Upper lobe of left lung (tissue), 6 donors: ENCODE measurements at regions not wholly inside any gene's neighbourhood (a gene's known extent, or its start where the extent isn't known, plus 50 kb on each side); places are given as distances from the start of the nearest gene placed in this dataset.

Experiments
- ATAC-seq, 2 donors: fragments of 200-7000 bp; cut with Tn5 transposase; one replicate each; pipeline ENCODE4 v1.9.1; 2022; ENCODE audit warnings: mild to moderate bottlenecking in 2 of 2, moderate library complexity in 2 of 2; ENCODE audit not compliant: low FRiP score in 2 of 2
- DNase-seq, 2 donors: peaks; one replicate each; pipeline ENCODE4 v3.0.0-alpha.2; 2019 to 2020
- H3K27ac ChIP-seq, 4 donors: fragments of 200-600 bp; sonication (generic); one replicate each; pipeline ENCODE4 v1.5.1; 2016 to 2019
- H3K27me3 ChIP-seq, 4 donors: fragments of 200-600 bp; sonication (generic); one replicate each; pipeline ENCODE4 v1.5.1; 2017 to 2019
- H3K36me3 ChIP-seq, 4 donors: fragments of 200-600 bp; sonication (generic); one replicate each; pipeline ENCODE4 v1.5.1; 2016 to 2019
- H3K4me1 ChIP-seq, 4 donors: fragments of 200-600 bp; sonication (generic); one replicate each; pipeline ENCODE4 v1.5.1; 2018 to 2019
- H3K4me3 ChIP-seq, 4 donors: fragments of 200-600 bp; sonication (generic); one replicate each; pipeline ENCODE4 v1.5.1; 2017 to 2019; ENCODE audit warnings: mild to moderate bottlenecking in 2 of 4, moderate library complexity in 1 of 4
- H3K9me3 ChIP-seq, 4 donors: fragments of 200-600 bp; sonication (generic); one replicate each; pipeline ENCODE4 v1.5.1; 2018 to 2019
- EP300 ChIP-seq, 4 donors: sonication (generic); formaldehyde crosslinking; IDR thresholded peaks; one replicate each; pipeline ENCODE4 v1.5.1; 2017; ENCODE audit warnings: antibody characterized with exemption in 4 of 4, control low read depth in 2 of 4
- POLR2A ChIP-seq, 4 donors: fragments of 450-650 bp; IDR thresholded peaks; one replicate each; pipeline ENCODE4 v1.5.1; 2016 to 2017; ENCODE audit warnings: antibody characterized with exemption in 4 of 4, mild to moderate bottlenecking in 2 of 4
- POLR2AphosphoS5 ChIP-seq, 2 donors: sonication (generic); formaldehyde crosslinking; IDR thresholded peaks; one replicate each; pipeline ENCODE4 v1.5.1; 2017; ENCODE audit warnings: antibody characterized with exemption in 2 of 2
- WGBS, 2 donors: methylation state at CpG; one replicate each; pipeline ENCODE4 v1.1.5; 2017 to 2018; 5-methylcytosine and 5-hydroxymethylcytosine counted together
- TF ChIP-seq, protein P1 (sequence below), 6 experiments: fragments of 450-650 bp in 4 of 6; fragments of 200-600 bp in 2 of 6; sonication (generic) in 2 of 6; IDR thresholded peaks; one replicate each; pipeline ENCODE4 v1.5.1; 2016 to 2019; ENCODE audit warnings: antibody characterized with exemption in 6 of 6
- donor health status: DM: no; HTN: no; CAD: no; lungs with moderate emphysema.
- donor health status: DM: no; HTN: yes; CAD: no; lungs with severe emphysema.

DNA sequence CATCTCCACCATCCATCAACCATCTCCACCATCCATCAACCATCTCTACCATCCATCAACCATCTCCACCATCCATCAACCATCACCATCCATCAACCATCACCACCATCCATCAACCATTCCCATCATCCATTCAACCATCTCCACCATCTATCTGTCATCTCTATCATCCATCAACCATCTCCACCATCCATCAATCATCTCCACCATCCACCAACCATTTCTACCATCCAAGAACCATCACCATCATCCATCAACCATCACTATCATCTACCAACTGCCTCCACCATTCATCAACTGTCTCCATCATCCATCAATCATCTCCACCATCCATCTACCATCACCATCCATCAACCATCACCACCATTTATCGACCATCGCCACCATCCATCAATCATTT is 78.8 kb upstream of the CDH4 start:
- 89% methylated on average over 2 of the region's 2 CpGs for WGBS, 2 donors

DNA sequence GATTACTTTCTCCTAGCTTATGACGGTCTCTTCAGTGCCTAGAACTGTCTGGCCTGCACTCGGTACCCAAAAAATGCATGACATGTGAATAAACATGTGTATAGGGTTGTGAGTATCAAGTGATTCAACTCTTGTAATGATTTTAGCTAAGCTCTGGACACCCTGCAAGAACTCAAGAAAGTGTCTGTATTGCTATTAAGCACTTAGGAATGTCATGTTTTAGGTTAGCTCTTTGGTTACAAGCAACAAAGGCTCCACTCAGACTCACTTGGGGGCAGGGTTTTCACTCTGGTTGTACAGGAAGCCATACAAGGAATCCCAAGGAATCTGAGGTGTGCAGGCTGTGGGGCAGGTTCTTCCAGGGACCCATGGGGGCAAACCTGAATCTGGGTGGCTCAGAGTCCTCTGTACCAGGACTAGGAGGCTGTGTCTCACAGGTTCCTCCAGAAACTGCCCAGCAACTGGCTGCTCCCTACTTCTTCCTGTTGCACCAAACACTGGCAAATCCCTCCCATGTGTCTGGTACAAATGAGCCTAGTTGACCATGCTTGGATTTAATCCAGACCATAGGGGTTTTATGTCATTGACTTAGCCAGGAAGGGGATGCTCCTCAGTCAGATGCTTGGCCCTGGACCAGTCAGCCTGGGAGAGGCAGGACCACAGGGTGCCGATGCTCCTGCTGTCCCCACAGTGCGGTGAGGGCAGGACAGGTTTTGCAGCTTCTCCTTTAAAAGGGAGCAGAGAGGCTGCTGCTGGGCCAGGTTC is 77.9 kb upstream of the CDH4 start:
- no peak for DNase-seq
- H3K9me3 ChIP-seq: no peaks in the 10 kb centered on the region
- H3K27ac ChIP-seq: no peak overlapping the region
- ATAC-seq: no peak
- no peaks in the 10 kb centered on the region for H3K27me3 ChIP-seq
- H3K36me3 ChIP-seq: no peaks in the 10 kb centered on the region
- H3K4me3 ChIP-seq: no peak overlapping the region
- H3K4me1 ChIP-seq: no peaks in the 10 kb centered on the region
- 78 to 87% methylated on average over 3 to 4 of the region's 4 CpGs for whole genome bisulfite sequencing, 2 donors
- no peak for TF ChIP-seq POLR2AphosphoS5 (IDR thresholded peaks at IDR 0.05)
- TF ChIP-seq, protein P1, sequence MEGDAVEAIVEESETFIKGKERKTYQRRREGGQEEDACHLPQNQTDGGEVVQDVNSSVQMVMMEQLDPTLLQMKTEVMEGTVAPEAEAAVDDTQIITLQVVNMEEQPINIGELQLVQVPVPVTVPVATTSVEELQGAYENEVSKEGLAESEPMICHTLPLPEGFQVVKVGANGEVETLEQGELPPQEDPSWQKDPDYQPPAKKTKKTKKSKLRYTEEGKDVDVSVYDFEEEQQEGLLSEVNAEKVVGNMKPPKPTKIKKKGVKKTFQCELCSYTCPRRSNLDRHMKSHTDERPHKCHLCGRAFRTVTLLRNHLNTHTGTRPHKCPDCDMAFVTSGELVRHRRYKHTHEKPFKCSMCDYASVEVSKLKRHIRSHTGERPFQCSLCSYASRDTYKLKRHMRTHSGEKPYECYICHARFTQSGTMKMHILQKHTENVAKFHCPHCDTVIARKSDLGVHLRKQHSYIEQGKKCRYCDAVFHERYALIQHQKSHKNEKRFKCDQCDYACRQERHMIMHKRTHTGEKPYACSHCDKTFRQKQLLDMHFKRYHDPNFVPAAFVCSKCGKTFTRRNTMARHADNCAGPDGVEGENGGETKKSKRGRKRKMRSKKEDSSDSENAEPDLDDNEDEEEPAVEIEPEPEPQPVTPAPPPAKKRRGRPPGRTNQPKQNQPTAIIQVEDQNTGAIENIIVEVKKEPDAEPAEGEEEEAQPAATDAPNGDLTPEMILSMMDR (IDR thresholded peaks at IDR 0.05): no peak
- TF ChIP-seq POLR2A (IDR thresholded peaks at IDR 0.05): no peak
- TF ChIP-seq EP300 (IDR thresholded peaks at IDR 0.05): no peak

More for the DNA sequence above, 78.8 kb upstream of the CDH4 start:
- no peak overlapping the region for H3K4me3 ChIP-seq
- H3K36me3 ChIP-seq: no peaks in the 10 kb centered on the region
- no peaks in the 10 kb centered on the region for H3K9me3 ChIP-seq
- no peak for ATAC-seq
- DNase-seq: no peak
- TF ChIP-seq POLR2A (IDR thresholded peaks at IDR 0.05) (no peak), EP300 (IDR thresholded peaks at IDR 0.05) (no peak), POLR2AphosphoS5 (IDR thresholded peaks at IDR 0.05) (no peak)
- TF ChIP-seq, protein P1 (IDR thresholded peaks at IDR 0.05): no peak
- no peak overlapping the region for H3K27ac ChIP-seq
- no peaks in the 10 kb centered on the region for H3K4me1 ChIP-seq
- no peaks in the 10 kb centered on the region for H3K27me3 ChIP-seq

DNA sequence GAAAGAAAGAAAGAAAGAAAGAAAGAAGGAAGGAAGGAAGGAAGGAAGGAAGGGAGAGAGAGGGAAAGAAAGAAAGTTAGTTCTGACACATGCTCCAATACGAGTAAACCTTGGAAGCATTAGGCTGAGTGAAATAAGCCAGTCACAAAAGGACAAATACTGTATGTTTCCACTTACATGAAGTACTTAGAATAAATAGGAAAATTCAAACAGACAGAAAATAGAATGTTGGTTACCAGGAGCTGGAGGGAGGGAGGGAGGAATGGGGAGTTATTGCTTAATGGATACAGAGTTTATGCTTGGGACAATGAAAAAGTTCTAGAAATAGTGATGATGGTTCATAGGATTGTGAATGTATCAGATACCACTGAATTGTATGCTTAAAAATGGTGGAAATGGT is 75.2 kb upstream of the CDH4 start:
- ATAC-seq: no peak
- no peaks in the 10 kb centered on the region for H3K4me1 ChIP-seq

DNA sequence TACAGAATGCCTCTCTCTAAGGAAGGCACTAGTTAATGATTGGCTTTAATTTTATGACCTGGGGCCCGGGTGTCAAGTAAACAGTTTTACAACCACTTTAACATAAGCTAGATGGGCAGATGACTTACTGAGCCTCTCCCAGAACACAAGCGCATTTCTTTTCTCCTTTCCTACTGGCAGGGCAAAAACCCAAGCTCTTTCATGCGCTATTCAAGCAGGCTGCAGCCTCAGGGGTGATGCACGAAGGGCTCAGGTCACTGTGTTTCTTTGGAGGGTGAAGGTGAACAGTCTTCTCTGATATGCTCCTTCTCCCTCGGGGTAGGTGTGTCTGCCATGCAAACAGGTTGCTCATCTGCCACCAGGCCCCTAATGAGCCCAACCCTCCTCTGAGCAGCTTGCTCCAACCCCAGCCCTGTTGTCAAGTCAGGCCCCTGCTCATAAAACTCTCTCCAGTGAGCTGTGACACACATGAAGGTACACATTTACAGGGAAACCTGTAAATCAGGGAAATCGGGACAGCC is 73.5 kb upstream of the CDH4 start:
- ATAC-seq (no peak), DNase-seq (no peak)
- H3K27me3 ChIP-seq: no peaks in the 10 kb centered on the region
- H3K36me3 ChIP-seq: no peaks in the 10 kb centered on the region
- no peak overlapping the region for H3K27ac ChIP-seq
- TF ChIP-seq, protein P1 (IDR thresholded peaks at IDR 0.05): no peak
- TF ChIP-seq POLR2A (IDR thresholded peaks at IDR 0.05) (no peak), POLR2AphosphoS5 (IDR thresholded peaks at IDR 0.05) (no peak), EP300 (IDR thresholded peaks at IDR 0.05) (no peak)
- H3K4me3 ChIP-seq: no peak overlapping the region
- H3K9me3 ChIP-seq: no peaks in the 10 kb centered on the region
- WGBS, 2 donors: 36 to 44% methylated on average over 5 to 6 of the region's 6 CpGs
- H3K4me1 ChIP-seq: no peaks in the 10 kb centered on the region

More for the DNA sequence above, 75.2 kb upstream of the CDH4 start:
- no peak for DNase-seq
- Histone ChIP-seq H3K4me3 (no peak overlapping the region), H3K27ac (no peak overlapping the region), H3K36me3 (no peaks in the 10 kb centered on the region), H3K27me3 (no peaks in the 10 kb centered on the region), H3K9me3 (no peaks in the 10 kb centered on the region)
- TF ChIP-seq POLR2A (IDR thresholded peaks at IDR 0.05): no peak
- 70 to 93% methylated on average over 1 of the region's 1 CpG for WGBS, 2 donors

DNA sequence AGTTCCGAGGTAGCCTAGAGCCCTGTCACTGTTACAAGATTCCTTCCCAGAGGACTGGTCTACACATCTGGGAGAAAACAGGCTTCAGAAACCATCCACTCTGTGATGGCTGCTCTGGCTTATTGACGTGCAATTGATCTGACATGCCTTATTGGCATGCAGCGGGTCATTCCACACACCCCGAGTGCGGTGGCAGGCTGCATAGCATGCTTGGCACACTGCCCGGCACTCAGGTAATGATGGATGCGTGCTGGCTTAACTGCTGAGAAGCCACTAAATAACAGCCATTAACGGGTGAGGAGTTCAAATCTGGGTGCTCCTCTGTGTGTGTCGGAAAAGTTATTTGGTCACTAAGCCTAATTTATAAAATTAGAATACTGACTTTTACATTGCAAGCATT is 67.9 kb upstream of the CDH4 start:
- DNase-seq (no peak), ATAC-seq (no peak)
- Histone ChIP-seq H3K9me3 (no peaks in the 10 kb centered on the region), H3K27ac (no peak overlapping the region), H3K4me1 (peaks cover 2 to 10% (median 7%) of the 10 kb centered on the region in 4 donors), H3K36me3 (no peaks in the 10 kb centered on the region), H3K27me3 (no peaks in the 10 kb centered on the region), H3K4me3 (no peak overlapping the region)
- no peak for TF ChIP-seq POLR2A (IDR thresholded peaks at IDR 0.05)
- TF ChIP-seq, protein P1 (IDR thresholded peaks at IDR 0.05): no peak
- TF ChIP-seq POLR2AphosphoS5 (IDR thresholded peaks at IDR 0.05): no peak
- TF ChIP-seq EP300 (IDR thresholded peaks at IDR 0.05): no peak
- WGBS, 2 donors: 85 to 92% methylated on average over 4 to 9 of the region's 9 CpGs
